ENCODE measurements at regions not wholly inside any gene's neighbourhood (a gene's known extent, or its start where the extent isn't known, plus 50 kb on each side); places are given as distances from the start of the nearest gene placed in this dataset.
"Not testable (repeated sequence)": the region's sequence is repeated elsewhere in the genome, so short reads cannot be mapped to it uniquely, and the experiment has no call there.

GRCh38 chr1:232709386-232709785, 79.5 kb upstream of the SIPA1L2 start:
- DNase-seq, result no peak
- intact Hi-C loops (cut with DNase I; ENCODE audit: low total_unique reads), result no loop called here
- H3K36me3 ChIP-seq (ENCODE audit: low read depth, missing control alignments), result no peaks in the 10 kb centered on the region
- H3K27ac ChIP-seq, result no peak overlapping the region
- no peaks in the 10 kb centered on the region for H3K9me3 ChIP-seq
- no peaks in the 10 kb centered on the region for H3K27me3 ChIP-seq
- WGBS, 2 donors, result 89 to 94% methylated on average over 5 of the region's 5 CpGs
- H3K4me1 ChIP-seq, result no peaks in the 10 kb centered on the region
- no peak overlapping the region for H3K4me3 ChIP-seq
- no peak for TF ChIP-seq POLR2A (IDR thresholded peaks at IDR 0.05)
- TF ChIP-seq CTCF (IDR thresholded peaks at IDR 0.05), result no peak

DNA sequence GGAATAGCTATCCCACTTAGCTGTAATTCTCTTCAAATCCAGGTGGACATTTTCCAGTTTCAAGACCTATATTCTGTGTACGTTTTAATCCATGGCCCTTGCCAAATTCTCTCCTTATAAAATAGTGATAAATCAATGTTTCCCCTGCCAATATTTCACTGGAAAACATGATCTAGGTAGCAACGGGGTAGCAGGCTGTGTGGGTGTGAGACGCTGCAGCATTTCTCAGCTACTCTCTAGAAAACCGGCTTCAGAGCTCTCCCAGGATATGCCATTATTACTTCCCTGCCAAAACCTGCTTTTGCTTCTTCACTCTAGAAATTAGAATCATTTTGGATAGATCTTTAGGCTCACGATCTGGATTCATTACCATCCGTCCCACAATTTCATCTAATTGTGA, 82.1 kb upstream of the SIPA1L2 start:
- Histone ChIP-seq H3K27me3 (no peaks in the 10 kb centered on the region), H3K9me3 (no peaks in the 10 kb centered on the region), H3K36me3 (ENCODE audit: low read depth, missing control alignments) (no peaks in the 10 kb centered on the region), H3K4me1 (no peaks in the 10 kb centered on the region), H3K4me3 (no peak overlapping the region), H3K27ac (no peak overlapping the region)
- WGBS, 2 donors, result 58 to 61% methylated on average over 6 of the region's 6 CpGs
- intact Hi-C loops (cut with DNase I; ENCODE audit: low total_unique reads), result no loop called here
- no peak for DNase-seq
- TF ChIP-seq CTCF (IDR thresholded peaks at IDR 0.05) (no peak), POLR2A (IDR thresholded peaks at IDR 0.05) (no peak)

DNA sequence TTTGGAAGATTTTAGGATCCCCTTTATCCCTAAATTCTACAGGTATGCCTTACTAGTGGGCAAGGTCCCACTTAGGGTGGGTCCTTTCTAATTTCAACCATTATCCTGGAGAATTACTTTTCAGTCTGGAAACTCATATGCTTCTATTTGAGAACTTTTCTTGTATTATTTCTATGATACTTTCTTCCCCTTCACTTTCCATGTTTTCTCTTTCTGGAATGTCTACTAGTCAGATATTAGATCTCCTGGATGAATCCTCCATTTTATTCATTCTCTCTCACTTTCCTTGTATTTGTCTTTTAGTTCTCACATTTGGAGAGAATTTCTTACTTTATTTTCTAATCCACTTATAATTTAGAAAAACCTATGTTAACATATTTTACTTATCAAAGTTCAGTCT, 83.9 kb upstream of the SIPA1L2 start:
- no peaks in the 10 kb centered on the region for H3K27me3 ChIP-seq
- H3K4me1 ChIP-seq, result no peaks in the 10 kb centered on the region
- DNase-seq, result no peak
- no peak for TF ChIP-seq POLR2A (IDR thresholded peaks at IDR 0.05)
- TF ChIP-seq CTCF (IDR thresholded peaks at IDR 0.05), result no peak
- no peak overlapping the region for H3K4me3 ChIP-seq
- H3K27ac ChIP-seq, result no peak overlapping the region
- H3K9me3 ChIP-seq, result no peaks in the 10 kb centered on the region
- intact Hi-C loops (cut with DNase I; ENCODE audit: low total_unique reads), result no loop called here
- no peaks in the 10 kb centered on the region for H3K36me3 ChIP-seq (ENCODE audit: low read depth, missing control alignments)

GRCh38 chr1:232715154-232715553, 85.2 kb upstream of the SIPA1L2 start:
- TF ChIP-seq POLR2A (IDR thresholded peaks at IDR 0.05) (no peak), CTCF (IDR thresholded peaks at IDR 0.05) (no peak)
- H3K9me3 ChIP-seq, result no peaks in the 10 kb centered on the region
- no peak overlapping the region for H3K27ac ChIP-seq
- DNase-seq, result no peak
- H3K27me3 ChIP-seq, result no peaks in the 10 kb centered on the region
- intact Hi-C loops (cut with DNase I; ENCODE audit: low total_unique reads), result no loop called here
- H3K4me3 ChIP-seq, result no peak overlapping the region
- H3K4me1 ChIP-seq, result no peaks in the 10 kb centered on the region
- H3K36me3 ChIP-seq (ENCODE audit: low read depth, missing control alignments), result no peaks in the 10 kb centered on the region

DNA sequence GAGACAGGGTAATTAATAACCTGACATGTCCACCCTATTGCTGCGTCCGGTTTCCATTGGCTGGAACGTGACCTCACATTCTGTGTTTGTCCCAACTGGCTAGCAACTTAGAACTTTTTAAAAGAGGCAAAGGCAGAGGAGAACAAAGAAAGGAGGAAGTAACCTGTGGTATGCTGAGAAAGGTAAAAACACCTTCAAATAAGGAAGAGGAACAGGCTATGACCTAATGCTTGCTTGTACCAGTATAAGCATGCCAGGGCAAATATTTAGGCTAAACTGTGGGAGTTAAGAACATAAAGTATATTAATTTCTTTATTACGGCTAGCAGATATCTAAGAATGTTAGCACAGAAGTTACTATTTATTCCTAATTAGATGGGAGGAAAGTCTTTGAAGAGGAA, 87.3 kb upstream of the MAP10 start:
- intact Hi-C loops (cut with DNase I; ENCODE audit: low total_unique reads); H3K9me3 ChIP-seq; H3K4me3 ChIP-seq; H3K36me3 ChIP-seq (ENCODE audit: low read depth, missing control alignments); H3K4me1 ChIP-seq; DNase-seq; H3K27ac ChIP-seq; H3K27me3 ChIP-seq: not testable (repeated sequence)
- 75 to 77% methylated on average over 4 of the region's 4 CpGs for WGBS, 2 donors

Data from testis (tissue), 2 donors.